ENCODE measurements at regions not wholly inside any gene's neighbourhood (a gene's known extent, or its start where the extent isn't known, plus 50 kb on each side); places are given as distances from the start of the nearest gene placed in this dataset.

GRCh38 chrX:96455078-96455477 lies 229.6 kb upstream of the DIAPH2 start (continued):
- TF ChIP-seq RAD51 (IDR thresholded peaks at IDR 0.05) (no peak), NFIC (IDR thresholded peaks at IDR 0.05; ENCODE audit: low read depth, low read length) (peak; percentile 27; the same call in 1 of the 2 replicates), ZNF622 (IDR thresholded peaks at IDR 0.05) (no peak), JUNB (IDR thresholded peaks at IDR 0.05) (peak; percentile 47), SUZ12 (IDR thresholded peaks at IDR 0.05; ENCODE audit: unreplicated experiment) (no peak), IKZF2 (IDR thresholded peaks at IDR 0.05) (no peak), NR2C2 (IDR thresholded peaks at IDR 0.05; ENCODE audit: borderline replicate concordance, control insufficient read depth, insufficient read length, low read depth) (no peak), TCF12 (IDR thresholded peaks at IDR 0.05; ENCODE audit: low read depth, low read length) (no peak), IRF4 (IDR thresholded peaks at IDR 0.05; ENCODE audit: low read depth, low read length) (no peak), CBX3 (IDR thresholded peaks at IDR 0.05; ENCODE audit: borderline replicate concordance, low read depth) (no peak), HDAC6 (IDR thresholded peaks at IDR 0.05; ENCODE audit: unreplicated experiment) (no peak), E2F8 (IDR thresholded peaks at IDR 0.05; ENCODE audit: low read depth, partially characterized antibody) (no peak), SKIL (IDR thresholded peaks at IDR 0.05; ENCODE audit: low read depth, poor library complexity, severe bottlenecking) (no peak), ZNF687 (IDR thresholded peaks at IDR 0.05) (no peak)

All from GM12878 (cell line).